Upper lobe of left lung (tissue), 6 donors: ENCODE measurements at regions not wholly inside any gene's neighbourhood (a gene's known extent, or its start where the extent isn't known, plus 50 kb on each side); places are given as distances from the start of the nearest gene placed in this dataset.
"Not testable (repeated sequence)": the region's sequence is repeated elsewhere in the genome, so short reads cannot be mapped to it uniquely, and the experiment has no call there.

ENCODE experiments used
- ATAC-seq, 2 donors: fragments of 200-7000 bp; cut with Tn5 transposase; one replicate each; pipeline ENCODE4 v1.9.1; 2022; ENCODE audit warnings: mild to moderate bottlenecking in 2 of 2, moderate library complexity in 2 of 2; ENCODE audit not compliant: low FRiP score in 2 of 2
- DNase-seq, 2 donors: peaks; one replicate each; pipeline ENCODE4 v3.0.0-alpha.2; 2019 to 2020
- H3K27ac ChIP-seq, 4 donors: fragments of 200-600 bp; sonication (generic); one replicate each; pipeline ENCODE4 v1.5.1; 2016 to 2019
- H3K27me3 ChIP-seq, 4 donors: fragments of 200-600 bp; sonication (generic); one replicate each; pipeline ENCODE4 v1.5.1; 2017 to 2019
- H3K36me3 ChIP-seq, 4 donors: fragments of 200-600 bp; sonication (generic); one replicate each; pipeline ENCODE4 v1.5.1; 2016 to 2019
- H3K4me1 ChIP-seq, 4 donors: fragments of 200-600 bp; sonication (generic); one replicate each; pipeline ENCODE4 v1.5.1; 2018 to 2019
- H3K4me3 ChIP-seq, 4 donors: fragments of 200-600 bp; sonication (generic); one replicate each; pipeline ENCODE4 v1.5.1; 2017 to 2019; ENCODE audit warnings: mild to moderate bottlenecking in 2 of 4, moderate library complexity in 1 of 4
- H3K9me3 ChIP-seq, 4 donors: fragments of 200-600 bp; sonication (generic); one replicate each; pipeline ENCODE4 v1.5.1; 2018 to 2019
- EP300 ChIP-seq, 4 donors: sonication (generic); formaldehyde crosslinking; IDR thresholded peaks; one replicate each; pipeline ENCODE4 v1.5.1; 2017; ENCODE audit warnings: antibody characterized with exemption in 4 of 4, control low read depth in 2 of 4
- POLR2A ChIP-seq, 4 donors: fragments of 450-650 bp; IDR thresholded peaks; one replicate each; pipeline ENCODE4 v1.5.1; 2016 to 2017; ENCODE audit warnings: antibody characterized with exemption in 4 of 4, mild to moderate bottlenecking in 2 of 4
- POLR2AphosphoS5 ChIP-seq, 2 donors: sonication (generic); formaldehyde crosslinking; IDR thresholded peaks; one replicate each; pipeline ENCODE4 v1.5.1; 2017; ENCODE audit warnings: antibody characterized with exemption in 2 of 2
- WGBS, 2 donors: methylation state at CpG; one replicate each; pipeline ENCODE4 v1.1.5; 2017 to 2018; 5-methylcytosine and 5-hydroxymethylcytosine counted together
- TF ChIP-seq, protein P1 (sequence below), 6 experiments: fragments of 450-650 bp in 4 of 6; fragments of 200-600 bp in 2 of 6; sonication (generic) in 2 of 6; IDR thresholded peaks; one replicate each; pipeline ENCODE4 v1.5.1; 2016 to 2019; ENCODE audit warnings: antibody characterized with exemption in 6 of 6
- donor health status: DM: no; HTN: no; CAD: no; lungs with moderate emphysema.
- donor health status: DM: no; HTN: yes; CAD: no; lungs with severe emphysema.

DNA sequence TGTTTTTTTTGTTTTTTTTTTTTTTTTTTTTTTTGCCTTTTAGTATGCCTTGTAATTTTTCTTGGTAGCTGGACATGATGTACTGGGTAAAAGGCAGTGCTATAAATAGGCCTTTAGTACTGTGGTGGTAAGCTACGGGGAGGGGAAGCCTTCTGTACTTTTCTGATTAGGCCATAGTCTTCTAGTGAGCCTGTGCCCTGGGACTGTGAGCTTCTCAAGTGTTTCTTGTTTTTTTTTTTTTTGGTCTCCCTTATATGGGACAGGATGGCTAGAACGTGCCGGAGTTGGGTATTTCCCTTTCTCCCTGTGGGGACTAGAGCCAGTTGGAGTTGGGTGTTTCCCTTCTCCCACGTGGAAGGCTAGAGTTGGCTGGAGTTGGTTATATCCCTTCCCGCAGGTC lies 59.4 kb upstream of the PRELID3B start:
- no peak for TF ChIP-seq EP300 (IDR thresholded peaks at IDR 0.05)
- TF ChIP-seq POLR2A (IDR thresholded peaks at IDR 0.05): no peak
- TF ChIP-seq, protein P1, sequence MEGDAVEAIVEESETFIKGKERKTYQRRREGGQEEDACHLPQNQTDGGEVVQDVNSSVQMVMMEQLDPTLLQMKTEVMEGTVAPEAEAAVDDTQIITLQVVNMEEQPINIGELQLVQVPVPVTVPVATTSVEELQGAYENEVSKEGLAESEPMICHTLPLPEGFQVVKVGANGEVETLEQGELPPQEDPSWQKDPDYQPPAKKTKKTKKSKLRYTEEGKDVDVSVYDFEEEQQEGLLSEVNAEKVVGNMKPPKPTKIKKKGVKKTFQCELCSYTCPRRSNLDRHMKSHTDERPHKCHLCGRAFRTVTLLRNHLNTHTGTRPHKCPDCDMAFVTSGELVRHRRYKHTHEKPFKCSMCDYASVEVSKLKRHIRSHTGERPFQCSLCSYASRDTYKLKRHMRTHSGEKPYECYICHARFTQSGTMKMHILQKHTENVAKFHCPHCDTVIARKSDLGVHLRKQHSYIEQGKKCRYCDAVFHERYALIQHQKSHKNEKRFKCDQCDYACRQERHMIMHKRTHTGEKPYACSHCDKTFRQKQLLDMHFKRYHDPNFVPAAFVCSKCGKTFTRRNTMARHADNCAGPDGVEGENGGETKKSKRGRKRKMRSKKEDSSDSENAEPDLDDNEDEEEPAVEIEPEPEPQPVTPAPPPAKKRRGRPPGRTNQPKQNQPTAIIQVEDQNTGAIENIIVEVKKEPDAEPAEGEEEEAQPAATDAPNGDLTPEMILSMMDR (IDR thresholded peaks at IDR 0.05): no peak
- TF ChIP-seq POLR2AphosphoS5 (IDR thresholded peaks at IDR 0.05): no peak
- peak in 1 of 2 donors; percentile 67 for DNase-seq
- H3K4me3 ChIP-seq: no peak overlapping the region
- peak; percentile 49 to 58 for ATAC-seq
- peak overlapping the region in 2 of 4 donors; percentile 30 to 40 for H3K27ac ChIP-seq
- 24 to 53% methylated on average over 5 of the region's 5 CpGs for WGBS, 2 donors
- H3K4me1 ChIP-seq: peaks cover 0 to 14% (median 4%) of the 10 kb centered on the region in 4 donors
- no peaks in the 10 kb centered on the region for H3K27me3 ChIP-seq
- H3K36me3 ChIP-seq: no peaks in the 10 kb centered on the region
- H3K9me3 ChIP-seq: no peaks in the 10 kb centered on the region

DNA sequence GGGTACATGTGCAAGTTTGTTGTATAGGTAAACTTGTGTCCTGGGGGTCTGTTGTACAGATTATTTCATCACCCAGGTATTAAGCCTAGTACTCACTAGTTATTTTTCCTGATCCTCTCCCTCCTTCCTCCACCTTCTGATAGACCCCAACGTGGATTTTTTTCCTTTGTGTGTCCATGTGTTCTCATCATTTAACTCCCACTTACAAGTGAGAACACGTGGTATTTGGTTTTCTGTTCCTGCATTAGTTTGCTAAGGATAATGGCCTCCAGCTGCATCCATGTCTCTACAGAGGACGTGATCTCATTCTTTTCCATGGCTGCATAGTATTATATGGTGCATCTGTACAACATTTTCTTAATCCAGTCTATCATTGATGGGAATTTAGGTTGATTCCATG lies 57.3 kb upstream of the PRELID3B start:
- WGBS, 2 donors: 75 to 80% methylated on average over 3 of the region's 3 CpGs
- not testable (repeated sequence) for H3K4me3 ChIP-seq, ATAC-seq, H3K27me3 ChIP-seq, H3K36me3 ChIP-seq, DNase-seq, H3K9me3 ChIP-seq, H3K27ac ChIP-seq
- peaks cover 0 to 14% (median 4%) of the 10 kb centered on the region in 4 donors for H3K4me1 ChIP-seq

DNA sequence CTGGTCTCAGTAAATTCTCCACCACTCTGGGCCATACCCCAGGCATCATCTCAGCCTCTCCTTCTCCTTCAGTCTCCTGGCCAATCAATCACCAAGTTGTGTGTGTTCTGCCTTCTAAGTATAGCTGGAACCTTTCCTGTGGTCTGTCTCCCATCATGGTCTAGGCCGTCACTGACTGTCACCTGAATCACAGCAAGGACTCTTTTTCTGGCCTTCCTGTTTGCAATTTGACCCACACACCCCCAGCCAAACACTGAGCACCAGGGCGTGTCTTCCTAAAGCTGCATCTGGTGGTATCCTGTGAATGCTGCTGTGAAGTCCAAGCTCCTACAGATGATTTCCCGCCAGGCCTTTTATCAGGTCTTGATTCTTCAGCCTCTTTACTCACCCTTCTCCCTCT lies 52.6 kb upstream of the PRELID3B start:
- TF ChIP-seq, protein P1 (IDR thresholded peaks at IDR 0.05): no peak
- TF ChIP-seq POLR2A (IDR thresholded peaks at IDR 0.05) (no peak), EP300 (IDR thresholded peaks at IDR 0.05) (no peak), POLR2AphosphoS5 (IDR thresholded peaks at IDR 0.05) (no peak)
- WGBS, 2 donors: 81 to 82% methylated on average over 3 of the region's 3 CpGs
- no peak for ATAC-seq

DNA sequence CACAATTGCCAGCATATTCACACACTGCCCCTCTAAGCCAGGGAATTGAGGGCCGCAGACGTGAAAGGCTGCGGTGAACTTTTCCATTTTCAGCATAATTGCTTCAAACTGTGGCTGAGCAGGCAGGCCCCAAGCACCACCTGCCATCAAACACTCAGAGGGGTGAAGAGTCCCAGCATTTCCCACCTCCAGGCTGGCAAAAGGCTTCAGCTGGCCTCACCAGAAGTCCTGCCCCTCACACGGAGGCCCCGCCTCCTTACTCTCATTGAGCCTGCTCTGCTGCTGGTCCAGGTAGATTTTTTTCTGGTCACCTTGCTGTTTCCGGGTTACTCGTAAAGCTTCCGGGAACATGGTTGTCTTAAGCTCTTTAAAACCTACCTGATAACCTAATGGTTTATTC lies 52.0 kb upstream of the PRELID3B start:
- Histone ChIP-seq H3K9me3 (no peaks in the 10 kb centered on the region), H3K36me3 (no peaks in the 10 kb centered on the region), H3K4me1 (no peaks in the 10 kb centered on the region), H3K27me3 (no peaks in the 10 kb centered on the region), H3K27ac (no peak overlapping the region), H3K4me3 (no peak overlapping the region)
- WGBS, 2 donors: 92 to 97% methylated on average over 8 of the region's 8 CpGs
- DNase-seq (no peak), ATAC-seq (no peak)
- no peak for TF ChIP-seq POLR2A (IDR thresholded peaks at IDR 0.05)
- TF ChIP-seq EP300 (IDR thresholded peaks at IDR 0.05): no peak
- TF ChIP-seq POLR2AphosphoS5 (IDR thresholded peaks at IDR 0.05): no peak
- TF ChIP-seq, protein P1 (IDR thresholded peaks at IDR 0.05): no peak

More for the DNA sequence above, 52.6 kb upstream of the PRELID3B start:
- Histone ChIP-seq H3K4me1 (no peaks in the 10 kb centered on the region), H3K36me3 (no peaks in the 10 kb centered on the region), H3K27me3 (no peaks in the 10 kb centered on the region), H3K9me3 (no peaks in the 10 kb centered on the region), H3K4me3 (no peak overlapping the region), H3K27ac (no peak overlapping the region)
- no peak for DNase-seq
